CD14-positive monocyte (primary cell): ENCODE measurements at regions not wholly inside any gene's neighbourhood (a gene's known extent, or its start where the extent isn't known, plus 50 kb on each side); places are given as distances from the start of the nearest gene placed in this dataset.

ENCODE experiments used
- DNase-seq, 3 donors: peaks; one replicate each; pipeline ENCODE4 v3.0.0-alpha.2; 2011 to 2022
- H2AFZ ChIP-seq: 2 replicates; pipeline ENCODE4 v1.6.0; 2012; ENCODE audit warnings: mild to moderate bottlenecking, low read depth, low read length, inconsistent platforms; ENCODE audit not compliant: insufficient read depth, poor library complexity, severe bottlenecking
- H3K27ac ChIP-seq, 2 donors: 1 replicate in 1 of 2; 2 replicates in 1 of 2; pipeline ENCODE4 v1.5.1; 2012 to 2013; ENCODE audit warnings: low read length in 2 of 2, control low read depth in 1 of 2, inconsistent platforms in 1 of 2, low read depth in 1 of 2, mild to moderate bottlenecking in 1 of 2
- H3K27me3 ChIP-seq, 2 donors: one replicate each; pipeline versions ENCODE4 v1.6.0 to v1.6.1; 2011 to 2013; ENCODE audit warnings: low read length in 2 of 2; ENCODE audit not compliant: control insufficient read depth in 2 of 2, insufficient read depth in 2 of 2
- H3K36me3 ChIP-seq, 2 donors: replicated peaks in 1 of 2; 1 replicate in 1 of 2; 2 replicates in 1 of 2; pipeline versions ENCODE4 v1.5.1 to v1.6.1; 2012 to 2013; ENCODE audit warnings: low read length in 2 of 2, control low read depth in 1 of 2, inconsistent platforms in 1 of 2, mild to moderate bottlenecking in 1 of 2; ENCODE audit not compliant: insufficient read depth in 2 of 2, control insufficient read depth in 1 of 2
- H3K4me1 ChIP-seq, 2 donors: 1 replicate in 1 of 2; 2 replicates in 1 of 2; pipeline versions ENCODE4 v1.5.1 to v1.6.1; 2012 to 2013; ENCODE audit warnings: low read length in 2 of 2, control low read depth in 1 of 2, inconsistent platforms in 1 of 2, mild to moderate bottlenecking in 1 of 2, moderate library complexity in 1 of 2; ENCODE audit not compliant: insufficient read depth in 2 of 2, control insufficient read depth in 1 of 2
- H3K4me2 ChIP-seq: replicated peaks from 2 replicates; pipeline ENCODE3; 2012; ENCODE audit warnings: low read length, moderate library complexity, mild to moderate bottlenecking; ENCODE audit not compliant: poor library complexity, severe bottlenecking; ENCODE audit errors: extremely low read depth
- H3K4me3 ChIP-seq, 3 experiments: fragments of 200-600 bp in 1 of 3; sonication (generic) in 1 of 3; replicated peaks in 1 of 3; 1 replicate in 2 of 3; 2 replicates in 1 of 3; pipeline ENCODE4 v1.5.1; 2011 to 2013; ENCODE audit warnings: low read length in 3 of 3, mild to moderate bottlenecking in 3 of 3, control low read depth in 2 of 3, low read depth in 2 of 3, inconsistent platforms in 1 of 3, moderate library complexity in 1 of 3
- H3K79me2 ChIP-seq: 2 replicates; pipeline ENCODE4 v1.6.0; 2012; ENCODE audit warnings: mild to moderate bottlenecking, control low read depth, inconsistent platforms, low read length, moderate library complexity; ENCODE audit not compliant: insufficient read depth
- H3K9ac ChIP-seq: 2 replicates; pipeline ENCODE4 v1.6.0; 2017; ENCODE audit warnings: low read length, mild to moderate bottlenecking; ENCODE audit not compliant: insufficient read depth, poor library complexity, severe bottlenecking
- H3K9me3 ChIP-seq, 2 donors: replicated peaks in 1 of 2; 1 replicate in 1 of 2; 2 replicates in 1 of 2; pipeline versions ENCODE4 v1.5.1 to v1.6.1; 2012 to 2013; ENCODE audit warnings: low read length in 2 of 2, control low read depth in 1 of 2; ENCODE audit not compliant: control insufficient read depth in 1 of 2, insufficient read depth in 1 of 2
- H4K20me1 ChIP-seq: 2 replicates; pipeline ENCODE4 v1.6.0; 2012; ENCODE audit warnings: mild to moderate bottlenecking, low read length, control low read depth, moderate library complexity; ENCODE audit not compliant: insufficient read depth
- H3K27ac Mint-ChIP-seq, 7 donors: one replicate each; pipeline ENCODE4 v1.8.0; 2020; ENCODE audit warnings: mild to moderate bottlenecking in 7 of 7, mixed read lengths in 7 of 7, moderate library complexity in 6 of 7, inconsistent platforms in 2 of 7
- H3K27me3 Mint-ChIP-seq, 3 donors: one replicate each; pipeline ENCODE4 v1.8.0; 2021 to 2022; ENCODE audit warnings: low read depth in 3 of 3, mild to moderate bottlenecking in 3 of 3, mixed read lengths in 3 of 3, moderate library complexity in 3 of 3, inconsistent platforms in 1 of 3
- H3K36me3 Mint-ChIP-seq, 2 donors: one replicate each; pipeline ENCODE4 v1.8.0; 2020; ENCODE audit warnings: mixed read lengths in 2 of 2, inconsistent platforms in 1 of 2, mild to moderate bottlenecking in 1 of 2
- H3K4me1 Mint-ChIP-seq: one replicate; pipeline ENCODE4 v1.8.0; 2020; ENCODE audit warnings: mild to moderate bottlenecking, mixed read lengths
- H3K4me3 Mint-ChIP-seq, 2 donors: one replicate each; pipeline ENCODE4 v1.8.0; 2020; ENCODE audit warnings: mild to moderate bottlenecking in 2 of 2, mixed read lengths in 2 of 2, moderate library complexity in 1 of 2
- H3K9me3 Mint-ChIP-seq, 7 donors: one replicate each; pipeline ENCODE4 v1.8.0; 2020 to 2022; ENCODE audit warnings: mixed read lengths in 7 of 7, mild to moderate bottlenecking in 6 of 7, moderate library complexity in 6 of 7, inconsistent platforms in 2 of 7
- WGBS: methylation state at CpG from one replicate; pipeline ENCODE4 v1.1.5; 2013; ENCODE audit warnings: missing lambda C conversion rate; ENCODE audit not compliant: insufficient coverage; 5-methylcytosine and 5-hydroxymethylcytosine counted together
- intact Hi-C, 2 donors: fragments of 100-400 bp; cut with micrococcal nuclease; formaldehyde crosslinking; loops; one replicate each; pipeline versions ENCODE4 v1.15.0 to v1.15.1; 2023
- TF ChIP-seq, protein P1 (sequence below): fragments of 200-600 bp; IDR thresholded peaks from one replicate; pipeline ENCODE4 v1.8.0; 2022; ENCODE audit warnings: antibody characterized with exemption, mild to moderate bottlenecking

DNA sequence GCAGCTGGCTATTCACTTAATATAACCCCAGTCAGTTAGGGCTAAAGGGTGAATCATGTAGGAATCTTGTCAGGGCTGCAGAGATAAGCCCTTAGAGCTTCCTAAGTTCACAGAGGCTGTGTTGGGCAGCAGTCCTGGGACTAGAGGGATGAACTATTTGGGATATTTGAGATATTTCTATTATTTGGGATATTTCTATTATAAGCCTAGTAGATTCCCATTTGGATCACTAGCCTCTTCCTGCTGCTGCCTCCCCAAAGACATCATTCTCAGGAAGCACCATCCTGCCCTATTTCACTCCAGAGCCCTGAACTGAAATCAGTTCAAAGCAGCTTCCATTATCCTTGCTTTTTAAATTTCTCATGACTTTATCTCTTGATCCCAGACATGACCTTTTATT lies 501.3 kb downstream of the NUF2 start:
- TF ChIP-seq, protein P1, sequence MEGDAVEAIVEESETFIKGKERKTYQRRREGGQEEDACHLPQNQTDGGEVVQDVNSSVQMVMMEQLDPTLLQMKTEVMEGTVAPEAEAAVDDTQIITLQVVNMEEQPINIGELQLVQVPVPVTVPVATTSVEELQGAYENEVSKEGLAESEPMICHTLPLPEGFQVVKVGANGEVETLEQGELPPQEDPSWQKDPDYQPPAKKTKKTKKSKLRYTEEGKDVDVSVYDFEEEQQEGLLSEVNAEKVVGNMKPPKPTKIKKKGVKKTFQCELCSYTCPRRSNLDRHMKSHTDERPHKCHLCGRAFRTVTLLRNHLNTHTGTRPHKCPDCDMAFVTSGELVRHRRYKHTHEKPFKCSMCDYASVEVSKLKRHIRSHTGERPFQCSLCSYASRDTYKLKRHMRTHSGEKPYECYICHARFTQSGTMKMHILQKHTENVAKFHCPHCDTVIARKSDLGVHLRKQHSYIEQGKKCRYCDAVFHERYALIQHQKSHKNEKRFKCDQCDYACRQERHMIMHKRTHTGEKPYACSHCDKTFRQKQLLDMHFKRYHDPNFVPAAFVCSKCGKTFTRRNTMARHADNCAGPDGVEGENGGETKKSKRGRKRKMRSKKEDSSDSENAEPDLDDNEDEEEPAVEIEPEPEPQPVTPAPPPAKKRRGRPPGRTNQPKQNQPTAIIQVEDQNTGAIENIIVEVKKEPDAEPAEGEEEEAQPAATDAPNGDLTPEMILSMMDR = no peak
- no peaks in the 10 kb centered on the region for H3K4me1 Mint-ChIP-seq
- no peak overlapping the region for H3K27ac Mint-ChIP-seq
- Histone ChIP-seq H3K9ac (no peak overlapping the region), H4K20me1 (no peaks in the 10 kb centered on the region), H3K9me3 (no peaks in the 10 kb centered on the region), H3K4me3 (no peak overlapping the region), H3K27ac (no peak overlapping the region), H3K36me3 (no peaks in the 10 kb centered on the region), H3K79me2 (no peaks in the 10 kb centered on the region), H2AFZ (no peak overlapping the region), H3K4me1 (no peaks in the 10 kb centered on the region), H3K4me2 (no peak overlapping the region), H3K27me3 (no peaks in the 10 kb centered on the region)
- no peak overlapping the region for H3K4me3 Mint-ChIP-seq
- H3K36me3 Mint-ChIP-seq = no peaks in the 10 kb centered on the region
- intact Hi-C loops = no loop called here
- DNase-seq = no peak
- H3K27me3 Mint-ChIP-seq = peaks cover 0 to 2% (median 2%) of the 10 kb centered on the region in 3 donors
- peaks cover 0 to 2% (median 0%) of the 10 kb centered on the region in 7 donors for H3K9me3 Mint-ChIP-seq

DNA sequence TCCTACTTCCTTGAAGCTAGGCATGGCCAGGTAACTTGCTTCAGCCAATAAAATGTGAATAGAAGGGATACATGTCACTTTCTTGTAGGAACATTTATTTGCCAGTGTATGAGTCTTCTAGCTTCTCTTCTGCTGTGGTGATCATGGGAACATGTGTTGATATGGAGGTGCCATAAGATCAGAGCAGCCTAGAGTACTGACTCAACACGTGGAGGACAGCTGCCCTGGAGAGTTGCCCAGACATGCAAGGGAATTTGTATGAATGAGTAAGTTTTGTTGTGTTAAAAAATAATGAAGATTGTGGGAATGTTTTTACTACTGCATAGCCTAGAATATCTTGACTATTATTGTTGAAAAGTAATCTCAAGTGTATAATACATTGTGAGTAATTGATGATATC lies 502.3 kb downstream of the NUF2 start:
- H3K36me3 Mint-ChIP-seq = no peaks in the 10 kb centered on the region
- Histone ChIP-seq H3K27ac (no peak overlapping the region), H4K20me1 (no peaks in the 10 kb centered on the region), H3K79me2 (no peaks in the 10 kb centered on the region), H2AFZ (no peak overlapping the region), H3K4me1 (no peaks in the 10 kb centered on the region), H3K9me3 (no peaks in the 10 kb centered on the region), H3K9ac (no peak overlapping the region), H3K4me2 (no peak overlapping the region), H3K36me3 (no peaks in the 10 kb centered on the region), H3K4me3 (no peak overlapping the region), H3K27me3 (no peaks in the 10 kb centered on the region)
- H3K27ac Mint-ChIP-seq = no peak overlapping the region
- WGBS = 100% methylated on average over 1 of the region's 1 CpG
- intact Hi-C loops = no loop called here
- DNase-seq = no peak
- TF ChIP-seq, protein P1 = no peak
- H3K9me3 Mint-ChIP-seq = peaks cover 0 to 2% (median 0%) of the 10 kb centered on the region in 7 donors
- no peak overlapping the region for H3K4me3 Mint-ChIP-seq
- H3K27me3 Mint-ChIP-seq = peaks cover 0 to 2% (median 0%) of the 10 kb centered on the region in 3 donors
- no peaks in the 10 kb centered on the region for H3K4me1 Mint-ChIP-seq
